CD4-positive, alpha-beta memory T cell (primary cell): ENCODE measurements at regions not wholly inside any gene's neighbourhood (a gene's known extent, or its start where the extent isn't known, plus 50 kb on each side); places are given as distances from the start of the nearest gene placed in this dataset.

ENCODE experiments used
- CTCF ChIA-PET: fragments of 350-600 bp; sonication (Branson Sonifier 250); formaldehyde crosslinking; loops from one replicate; lab custom pipeline; 2021; ENCODE audit warnings: inconsistent platforms; ENCODE audit not compliant: partially characterized antibody; lab: Charles Lee
- POLR2A ChIA-PET: fragments of 350-600 bp; sonication (Branson Sonifier 250); formaldehyde crosslinking; loops from one replicate; lab custom pipeline; 2021; ENCODE audit not compliant: partially characterized antibody; lab: Charles Lee
- DNase-seq, 5 donors: peaks; one replicate each; pipeline versions ENCODE4 v3.0.0 to v3.0.0-alpha.2; 2020 to 2022; ENCODE audit warnings: mixed read lengths in 1 of 5
- H3K27ac ChIP-seq: one replicate; pipeline ENCODE4 v1.7.0; 2013; ENCODE audit warnings: low read depth, low read length
- H3K27me3 ChIP-seq: 2 replicates; pipeline ENCODE4 v1.7.0; 2013; ENCODE audit warnings: mild to moderate bottlenecking, low read length, moderate library complexity; ENCODE audit not compliant: insufficient read depth
- H3K36me3 ChIP-seq: 2 replicates; pipeline ENCODE4 v1.7.0; 2013; ENCODE audit warnings: mild to moderate bottlenecking, low read length, moderate library complexity; ENCODE audit not compliant: insufficient read depth
- H3K4me1 ChIP-seq: 2 replicates; pipeline ENCODE4 v1.7.0; 2013; ENCODE audit warnings: mild to moderate bottlenecking, low read length, moderate library complexity; ENCODE audit not compliant: insufficient read depth
- H3K4me3 ChIP-seq, 2 donors: one replicate each; pipeline ENCODE4 v1.7.0; 2013; ENCODE audit warnings: low read length in 2 of 2, mild to moderate bottlenecking in 1 of 2
- H3K9me3 ChIP-seq, 2 donors: one replicate each; pipeline ENCODE4 v1.7.0; 2013; ENCODE audit warnings: low read length in 2 of 2, control low read depth in 1 of 2; ENCODE audit not compliant: control insufficient read depth in 1 of 2
- H3K27ac Mint-ChIP-seq, 7 donors: one replicate each; pipeline ENCODE4 v1.8.0; 2020 to 2021; ENCODE audit warnings: mixed read lengths in 7 of 7, mild to moderate bottlenecking in 6 of 7, inconsistent platforms in 3 of 7, moderate library complexity in 3 of 7
- H3K27me3 Mint-ChIP-seq, 2 donors: one replicate each; pipeline ENCODE4 v1.8.0; 2020 to 2021; ENCODE audit warnings: mixed read lengths in 2 of 2
- H3K36me3 Mint-ChIP-seq, 2 donors: one replicate each; pipeline ENCODE4 v1.8.0; 2020 to 2021; ENCODE audit warnings: mixed read lengths in 2 of 2, inconsistent platforms in 1 of 2, mild to moderate bottlenecking in 1 of 2
- H3K4me1 Mint-ChIP-seq, 4 donors: one replicate each; pipeline ENCODE4 v1.8.0; 2020 to 2021; ENCODE audit warnings: mixed read lengths in 4 of 4, mild to moderate bottlenecking in 1 of 4
- H3K4me3 Mint-ChIP-seq, 8 donors: one replicate each; pipeline ENCODE4 v1.8.0; 2020 to 2021; ENCODE audit warnings: mixed read lengths in 8 of 8, mild to moderate bottlenecking in 7 of 8, moderate library complexity in 6 of 8, inconsistent platforms in 3 of 8
- H3K9me3 Mint-ChIP-seq, 8 donors: one replicate each; pipeline ENCODE4 v1.8.0; 2020 to 2021; ENCODE audit warnings: mixed read lengths in 8 of 8, mild to moderate bottlenecking in 5 of 8, inconsistent platforms in 3 of 8, moderate library complexity in 1 of 8
- intact Hi-C: fragments of 100-400 bp; cut with micrococcal nuclease; formaldehyde crosslinking; loops from one replicate; pipeline ENCODE4 v1.15.1; 2023

DNA sequence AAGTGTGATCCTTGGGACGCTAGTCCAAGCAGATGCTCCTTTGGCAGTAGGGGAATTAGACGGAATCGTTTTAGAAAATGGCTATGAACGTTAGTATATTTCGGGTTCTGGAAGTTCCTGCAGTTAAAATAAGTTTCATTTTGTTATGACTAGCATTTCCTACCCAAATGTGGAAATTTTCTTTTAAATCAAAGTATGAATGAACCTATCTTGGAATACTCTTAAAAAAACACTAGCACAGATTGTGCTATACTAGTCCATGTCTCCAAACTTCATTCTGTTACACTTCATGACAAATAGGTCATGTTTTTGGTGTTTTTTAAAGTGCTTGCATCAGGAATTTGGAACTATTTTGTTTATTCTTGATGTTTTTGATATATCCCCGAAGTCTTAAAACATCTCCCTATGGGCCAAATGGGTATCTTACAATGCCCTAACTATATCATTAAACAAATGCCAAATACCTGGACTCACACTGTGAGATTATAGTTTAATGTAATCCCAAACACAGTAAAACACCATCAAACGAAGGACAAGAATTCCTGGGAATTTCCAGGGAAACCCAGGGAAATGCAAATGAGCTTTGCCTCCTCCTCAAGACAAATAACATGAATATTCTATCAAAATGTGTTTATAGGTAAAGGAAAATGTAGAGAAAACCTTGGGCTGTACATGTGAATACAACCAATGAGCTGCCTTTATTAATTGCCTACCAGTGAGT is 75.9 kb upstream of the PTPRZ1 start:
- Mint-ChIP-seq H3K9me3 (peaks cover 0 to 4% (median 0%) of the 10 kb centered on the region in 8 donors), H3K4me1 (no peaks in the 10 kb centered on the region), H3K4me3 (no peak overlapping the region), H3K36me3 (no peaks in the 10 kb centered on the region), H3K27me3 (no peaks in the 10 kb centered on the region), H3K27ac (no peak overlapping the region)
- intact Hi-C loops: no loop called here
- Histone ChIP-seq H3K9me3 (no peaks in the 10 kb centered on the region), H3K4me1 (no peaks in the 10 kb centered on the region), H3K27me3 (no peaks in the 10 kb centered on the region), H3K36me3 (no peaks in the 10 kb centered on the region), H3K4me3 (no peak overlapping the region), H3K27ac (no peak overlapping the region)
- POLR2A ChIA-PET: no interaction called here
- DNase-seq: no peak
- CTCF ChIA-PET: no interaction called here

DNA sequence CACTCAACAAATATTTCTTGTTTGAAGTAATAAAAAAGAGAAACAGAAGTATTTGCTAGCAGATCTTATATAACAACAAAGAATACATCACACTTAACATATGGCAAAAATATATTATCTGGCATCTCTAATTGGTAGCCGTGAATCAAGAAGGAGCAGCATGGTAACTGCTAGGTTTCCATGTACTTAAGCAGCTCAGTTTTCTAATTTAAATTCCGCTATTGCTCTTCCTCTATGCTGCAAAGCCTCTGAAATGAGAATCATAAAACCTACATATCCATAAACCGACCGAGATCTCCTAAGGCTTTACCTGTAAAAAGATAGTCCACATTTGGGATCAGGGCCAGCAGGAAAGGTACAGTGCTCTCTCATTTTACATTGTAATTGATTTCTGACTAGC is 76.6 kb upstream of the PTPRZ1 start:
- Histone ChIP-seq H3K4me3 (no peak overlapping the region), H3K9me3 (no peaks in the 10 kb centered on the region), H3K36me3 (no peaks in the 10 kb centered on the region), H3K27me3 (no peaks in the 10 kb centered on the region), H3K4me1 (no peaks in the 10 kb centered on the region), H3K27ac (no peak overlapping the region)
- H3K27ac Mint-ChIP-seq: no peak overlapping the region
- H3K27me3 Mint-ChIP-seq: no peaks in the 10 kb centered on the region
- ChIA-PET CTCF (no interaction called here), POLR2A (no interaction called here)
- DNase-seq: no peak
- no peaks in the 10 kb centered on the region for H3K36me3 Mint-ChIP-seq
- no peak overlapping the region for H3K4me3 Mint-ChIP-seq
- intact Hi-C loops: no loop called here
- no peaks in the 10 kb centered on the region for H3K4me1 Mint-ChIP-seq
- H3K9me3 Mint-ChIP-seq: peaks cover 0 to 5% (median 0%) of the 10 kb centered on the region in 8 donors

DNA sequence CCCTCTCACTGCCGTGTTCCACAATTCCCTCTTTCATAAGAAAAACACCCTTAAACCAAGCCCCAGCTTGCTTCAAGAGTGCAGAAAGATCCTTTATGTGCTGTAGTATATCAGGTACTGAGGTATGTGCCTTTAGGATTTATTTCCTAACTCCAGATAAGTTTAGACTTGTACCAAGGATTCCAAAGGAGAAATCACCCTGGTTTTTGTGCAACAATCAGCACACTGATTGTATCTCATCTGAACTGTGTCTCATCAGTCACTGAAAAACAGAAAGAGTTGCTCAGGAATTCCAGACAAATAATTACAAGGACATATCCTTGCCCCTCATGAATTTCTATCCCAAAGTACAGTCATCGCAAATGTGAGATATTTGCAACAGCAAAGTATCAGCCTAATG is 77.2 kb upstream of the PTPRZ1 start:
- no peaks in the 10 kb centered on the region for H3K36me3 ChIP-seq
- peaks cover 0 to 10% (median 3%) of the 10 kb centered on the region in 8 donors for H3K9me3 Mint-ChIP-seq
- no peaks in the 10 kb centered on the region for H3K27me3 Mint-ChIP-seq
- H3K4me3 ChIP-seq: no peak overlapping the region
- ChIA-PET CTCF (no interaction called here), POLR2A (no interaction called here)
- intact Hi-C loops: no loop called here
- no peaks in the 10 kb centered on the region for H3K36me3 Mint-ChIP-seq
- H3K27me3 ChIP-seq: no peaks in the 10 kb centered on the region
- H3K4me1 Mint-ChIP-seq: no peaks in the 10 kb centered on the region
- no peaks in the 10 kb centered on the region for H3K9me3 ChIP-seq
- H3K4me1 ChIP-seq: no peaks in the 10 kb centered on the region
- H3K4me3 Mint-ChIP-seq: no peak overlapping the region
- no peak overlapping the region for H3K27ac ChIP-seq
- H3K27ac Mint-ChIP-seq: no peak overlapping the region
- DNase-seq: no peak

DNA sequence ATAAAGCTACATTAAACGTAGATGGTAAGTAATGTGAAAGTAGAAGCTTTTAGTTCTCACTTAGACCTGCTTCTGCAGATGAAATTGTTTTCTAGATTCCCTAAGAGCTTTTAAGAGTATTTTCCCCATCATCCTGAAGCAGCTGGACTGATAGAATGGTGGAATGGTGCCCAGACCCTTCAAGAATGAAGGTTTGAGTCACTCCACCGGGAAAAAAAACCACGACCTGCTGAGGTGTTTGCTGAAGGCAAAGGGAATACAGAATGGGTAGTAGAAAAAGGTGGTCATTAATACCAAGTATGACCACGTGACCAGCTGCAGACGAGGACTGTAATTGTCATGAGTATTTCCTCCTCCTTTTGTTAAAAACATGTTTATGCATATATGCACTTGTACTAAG is 79.2 kb upstream of the PTPRZ1 start:
- H3K4me1 Mint-ChIP-seq: no peaks in the 10 kb centered on the region
- H3K9me3 Mint-ChIP-seq: peaks cover 2 to 14% (median 4%) of the 10 kb centered on the region in 8 donors
- no peaks in the 10 kb centered on the region for H3K36me3 Mint-ChIP-seq
- Histone ChIP-seq H3K4me1 (no peaks in the 10 kb centered on the region), H3K36me3 (no peaks in the 10 kb centered on the region), H3K4me3 (no peak overlapping the region), H3K27me3 (no peaks in the 10 kb centered on the region), H3K27ac (no peak overlapping the region), H3K9me3 (no peaks in the 10 kb centered on the region)
- POLR2A ChIA-PET: no interaction called here
- no peak overlapping the region for H3K27ac Mint-ChIP-seq
- no peak overlapping the region for H3K4me3 Mint-ChIP-seq
- intact Hi-C loops: no loop called here
- no peaks in the 10 kb centered on the region for H3K27me3 Mint-ChIP-seq
- CTCF ChIA-PET: no interaction called here
- DNase-seq: no peak

DNA sequence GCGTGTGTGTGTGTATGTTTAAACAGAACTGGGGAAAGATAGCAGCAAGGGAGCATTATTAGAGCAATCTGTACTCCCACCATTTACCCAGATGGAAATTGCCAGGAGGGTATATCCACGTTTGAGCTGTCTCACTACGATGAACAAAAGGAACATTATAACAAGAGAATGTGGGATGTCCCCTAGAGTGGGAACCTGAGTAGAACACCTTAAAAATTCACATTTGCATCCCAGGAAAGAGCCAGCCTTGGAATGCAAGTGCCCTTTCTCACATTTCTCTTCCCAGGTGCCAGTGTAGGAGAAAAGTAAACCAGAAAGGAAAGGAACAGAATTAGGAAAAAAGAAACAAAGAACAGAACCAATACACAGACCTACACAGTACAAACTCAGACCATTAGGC is 95.3 kb upstream of the PTPRZ1 start:
- intact Hi-C loops: no loop called here
- Histone ChIP-seq H3K27ac (no peak overlapping the region), H3K4me1 (no peaks in the 10 kb centered on the region), H3K4me3 (no peak overlapping the region), H3K9me3 (no peaks in the 10 kb centered on the region), H3K27me3 (no peaks in the 10 kb centered on the region), H3K36me3 (no peaks in the 10 kb centered on the region)
- ChIA-PET CTCF (no interaction called here), POLR2A (no interaction called here)
- Mint-ChIP-seq H3K4me1 (no peaks in the 10 kb centered on the region), H3K27me3 (no peaks in the 10 kb centered on the region), H3K36me3 (no peaks in the 10 kb centered on the region), H3K4me3 (no peak overlapping the region), H3K27ac (no peak overlapping the region), H3K9me3 (peaks cover 0 to 6% (median 2%) of the 10 kb centered on the region in 8 donors)
- no peak for DNase-seq

DNA sequence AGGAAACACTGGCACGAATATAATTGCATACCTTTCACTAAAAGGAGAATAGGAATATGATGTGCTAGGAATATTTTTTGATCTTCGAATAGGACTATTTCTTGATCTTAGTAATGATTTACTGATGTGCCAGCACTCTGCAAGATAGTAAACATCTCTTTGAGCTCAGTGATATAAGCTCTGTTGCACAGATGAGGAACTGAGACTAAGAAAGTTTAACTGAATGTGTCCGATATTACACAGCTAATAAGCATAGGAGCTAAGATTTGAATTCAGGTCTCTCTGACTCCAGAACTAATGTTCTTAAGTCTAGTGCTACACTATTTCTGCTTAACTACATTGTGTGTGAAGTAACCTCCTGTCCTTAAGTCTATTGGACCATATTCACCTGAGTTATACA is 98.4 kb upstream of the PTPRZ1 start:
- POLR2A ChIA-PET: no interaction called here
- H3K36me3 Mint-ChIP-seq: no peaks in the 10 kb centered on the region
- DNase-seq: no peak

DNA sequence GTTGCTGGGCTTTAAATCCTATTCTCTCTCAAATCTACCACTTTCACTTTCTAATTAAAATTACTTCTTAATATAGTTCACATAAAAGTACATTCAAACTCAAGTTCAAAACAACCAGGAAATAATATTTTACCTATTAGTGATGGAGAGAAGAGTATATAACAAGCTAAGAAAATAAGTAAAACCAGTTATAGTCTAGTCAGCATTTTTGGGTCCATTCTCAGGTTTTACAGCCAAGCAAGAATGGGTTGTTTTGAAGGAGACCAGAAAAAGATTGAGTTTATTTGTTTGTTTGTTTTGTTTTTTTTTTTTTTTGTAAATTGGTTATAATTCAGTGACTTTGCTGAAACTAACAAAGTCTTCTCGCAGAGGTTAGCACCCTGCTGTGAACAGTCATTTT is 106.3 kb upstream of the PTPRZ1 start:
- ChIA-PET CTCF (no interaction called here), POLR2A (no interaction called here)
- intact Hi-C loops: no loop called here
- no peak for DNase-seq
- H3K9me3 Mint-ChIP-seq: peaks cover 0 to 11% (median 3%) of the 10 kb centered on the region in 8 donors
- no peaks in the 10 kb centered on the region for H3K4me1 Mint-ChIP-seq
- Histone ChIP-seq H3K36me3 (no peaks in the 10 kb centered on the region), H3K27me3 (no peaks in the 10 kb centered on the region), H3K4me3 (no peak overlapping the region), H3K9me3 (no peaks in the 10 kb centered on the region), H3K4me1 (no peaks in the 10 kb centered on the region), H3K27ac (no peak overlapping the region)
- no peaks in the 10 kb centered on the region for H3K27me3 Mint-ChIP-seq
- no peak overlapping the region for H3K4me3 Mint-ChIP-seq
- H3K36me3 Mint-ChIP-seq: no peaks in the 10 kb centered on the region
- no peak overlapping the region for H3K27ac Mint-ChIP-seq

More for the DNA sequence above, 98.4 kb upstream of the PTPRZ1 start:
- Mint-ChIP-seq H3K27me3 (no peaks in the 10 kb centered on the region), H3K27ac (no peak overlapping the region), H3K4me1 (no peaks in the 10 kb centered on the region), H3K9me3 (peaks cover 0 to 9% (median 4%) of the 10 kb centered on the region in 8 donors), H3K4me3 (no peak overlapping the region)
- no peaks in the 10 kb centered on the region for H3K36me3 ChIP-seq
- no peaks in the 10 kb centered on the region for H3K27me3 ChIP-seq
- H3K27ac ChIP-seq: no peak overlapping the region
- H3K4me3 ChIP-seq: no peak overlapping the region
- H3K4me1 ChIP-seq: no peaks in the 10 kb centered on the region
- CTCF ChIA-PET: no interaction called here
- intact Hi-C loops: no loop called here
- no peaks in the 10 kb centered on the region for H3K9me3 ChIP-seq
